ENCODE measurements at regions not wholly inside any gene's neighbourhood (a gene's known extent, or its start where the extent isn't known, plus 50 kb on each side); places are given as distances from the start of the nearest gene placed in this dataset.

DNA sequence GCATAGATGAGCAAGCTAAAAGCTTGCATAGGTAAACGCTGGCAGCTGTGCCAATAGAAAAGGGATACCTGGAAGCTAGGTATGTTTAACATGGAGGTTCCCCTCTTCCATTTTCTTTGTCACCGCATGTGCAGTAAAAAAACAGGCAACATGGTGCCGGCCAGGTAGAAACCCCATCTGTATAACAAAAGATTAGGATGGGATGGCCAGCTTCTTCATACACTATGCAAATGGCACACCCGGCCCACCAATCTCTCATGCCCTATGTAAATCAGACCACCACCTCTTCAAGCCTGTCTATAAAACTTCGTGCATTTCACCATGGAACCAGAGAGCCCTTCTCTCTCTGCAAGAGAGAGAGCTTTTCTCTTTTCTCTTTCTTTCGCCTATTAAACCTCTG is 224.3 kb upstream of the P2RY1 start:
- TF ChIP-seq, protein P1, sequence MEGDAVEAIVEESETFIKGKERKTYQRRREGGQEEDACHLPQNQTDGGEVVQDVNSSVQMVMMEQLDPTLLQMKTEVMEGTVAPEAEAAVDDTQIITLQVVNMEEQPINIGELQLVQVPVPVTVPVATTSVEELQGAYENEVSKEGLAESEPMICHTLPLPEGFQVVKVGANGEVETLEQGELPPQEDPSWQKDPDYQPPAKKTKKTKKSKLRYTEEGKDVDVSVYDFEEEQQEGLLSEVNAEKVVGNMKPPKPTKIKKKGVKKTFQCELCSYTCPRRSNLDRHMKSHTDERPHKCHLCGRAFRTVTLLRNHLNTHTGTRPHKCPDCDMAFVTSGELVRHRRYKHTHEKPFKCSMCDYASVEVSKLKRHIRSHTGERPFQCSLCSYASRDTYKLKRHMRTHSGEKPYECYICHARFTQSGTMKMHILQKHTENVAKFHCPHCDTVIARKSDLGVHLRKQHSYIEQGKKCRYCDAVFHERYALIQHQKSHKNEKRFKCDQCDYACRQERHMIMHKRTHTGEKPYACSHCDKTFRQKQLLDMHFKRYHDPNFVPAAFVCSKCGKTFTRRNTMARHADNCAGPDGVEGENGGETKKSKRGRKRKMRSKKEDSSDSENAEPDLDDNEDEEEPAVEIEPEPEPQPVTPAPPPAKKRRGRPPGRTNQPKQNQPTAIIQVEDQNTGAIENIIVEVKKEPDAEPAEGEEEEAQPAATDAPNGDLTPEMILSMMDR (IDR thresholded peaks at IDR 0.05 in 2 of 3, conservative IDR thresholded peaks at IDR 0.05 in 1 of 3; ENCODE audit: control insufficient read depth in 2 of 3, extremely low read depth in 1 of 3, insufficient read depth in 1 of 3, low read depth in 3 of 3, low read length in 3 of 3): no peak
- TF ChIP-seq, protein P2, sequence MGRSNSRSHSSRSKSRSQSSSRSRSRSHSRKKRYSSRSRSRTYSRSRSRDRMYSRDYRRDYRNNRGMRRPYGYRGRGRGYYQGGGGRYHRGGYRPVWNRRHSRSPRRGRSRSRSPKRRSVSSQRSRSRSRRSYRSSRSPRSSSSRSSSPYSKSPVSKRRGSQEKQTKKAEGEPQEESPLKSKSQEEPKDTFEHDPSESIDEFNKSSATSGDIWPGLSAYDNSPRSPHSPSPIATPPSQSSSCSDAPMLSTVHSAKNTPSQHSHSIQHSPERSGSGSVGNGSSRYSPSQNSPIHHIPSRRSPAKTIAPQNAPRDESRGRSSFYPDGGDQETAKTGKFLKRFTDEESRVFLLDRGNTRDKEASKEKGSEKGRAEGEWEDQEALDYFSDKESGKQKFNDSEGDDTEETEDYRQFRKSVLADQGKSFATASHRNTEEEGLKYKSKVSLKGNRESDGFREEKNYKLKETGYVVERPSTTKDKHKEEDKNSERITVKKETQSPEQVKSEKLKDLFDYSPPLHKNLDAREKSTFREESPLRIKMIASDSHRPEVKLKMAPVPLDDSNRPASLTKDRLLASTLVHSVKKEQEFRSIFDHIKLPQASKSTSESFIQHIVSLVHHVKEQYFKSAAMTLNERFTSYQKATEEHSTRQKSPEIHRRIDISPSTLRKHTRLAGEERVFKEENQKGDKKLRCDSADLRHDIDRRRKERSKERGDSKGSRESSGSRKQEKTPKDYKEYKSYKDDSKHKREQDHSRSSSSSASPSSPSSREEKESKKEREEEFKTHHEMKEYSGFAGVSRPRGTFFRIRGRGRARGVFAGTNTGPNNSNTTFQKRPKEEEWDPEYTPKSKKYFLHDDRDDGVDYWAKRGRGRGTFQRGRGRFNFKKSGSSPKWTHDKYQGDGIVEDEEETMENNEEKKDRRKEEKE (IDR thresholded peaks at IDR 0.05): no peak
- TF ChIP-seq, protein P3, sequence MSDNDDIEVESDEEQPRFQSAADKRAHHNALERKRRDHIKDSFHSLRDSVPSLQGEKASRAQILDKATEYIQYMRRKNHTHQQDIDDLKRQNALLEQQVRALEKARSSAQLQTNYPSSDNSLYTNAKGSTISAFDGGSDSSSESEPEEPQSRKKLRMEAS (IDR thresholded peaks at IDR 0.05; ENCODE audit: low read depth, low read length): no peak
- TF ChIP-seq POLR2AphosphoS2 (IDR thresholded peaks at IDR 0.05; ENCODE audit: low read depth, low read length): no peak
